ENCODE measurements at regions not wholly inside any gene's neighbourhood (a gene's known extent, or its start where the extent isn't known, plus 50 kb on each side); places are given as distances from the start of the nearest gene placed in this dataset.

DNA sequence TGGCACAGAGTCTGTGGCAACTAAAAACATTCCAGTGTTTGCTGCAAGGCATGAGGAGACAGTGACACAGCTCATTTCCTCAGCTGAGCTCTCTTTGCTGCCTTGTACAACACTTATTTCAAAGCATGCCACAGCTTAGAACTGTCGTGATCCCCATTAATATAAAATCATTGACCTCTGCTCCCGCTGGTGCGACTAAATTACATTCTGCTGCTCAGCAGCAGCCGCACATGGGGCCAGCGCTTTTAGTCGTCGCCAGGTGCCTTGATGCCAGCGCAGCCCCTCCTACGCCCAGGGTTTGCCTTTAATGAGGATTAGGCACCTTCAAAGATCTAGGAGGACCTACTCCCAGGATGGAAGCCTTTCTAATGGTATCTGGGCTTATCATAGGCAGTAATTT is 717.9 kb upstream of the POU3F2 start:
- no peak for DNase-seq (ENCODE audit: low read depth, low spot score)
- intact Hi-C loops (cut with micrococcal nuclease; ENCODE audit: unreplicated experiment) (no loop called here), in situ Hi-C loops (cut with MboI) (no loop called here)
- 25% methylated on average over 9 of the region's 9 CpGs for WGBS (ENCODE audit: insufficient coverage, insufficient replicate concordance, low lambda C conversion rate, missing lambda C conversion rate)
- TF ChIP-seq, protein P1, sequence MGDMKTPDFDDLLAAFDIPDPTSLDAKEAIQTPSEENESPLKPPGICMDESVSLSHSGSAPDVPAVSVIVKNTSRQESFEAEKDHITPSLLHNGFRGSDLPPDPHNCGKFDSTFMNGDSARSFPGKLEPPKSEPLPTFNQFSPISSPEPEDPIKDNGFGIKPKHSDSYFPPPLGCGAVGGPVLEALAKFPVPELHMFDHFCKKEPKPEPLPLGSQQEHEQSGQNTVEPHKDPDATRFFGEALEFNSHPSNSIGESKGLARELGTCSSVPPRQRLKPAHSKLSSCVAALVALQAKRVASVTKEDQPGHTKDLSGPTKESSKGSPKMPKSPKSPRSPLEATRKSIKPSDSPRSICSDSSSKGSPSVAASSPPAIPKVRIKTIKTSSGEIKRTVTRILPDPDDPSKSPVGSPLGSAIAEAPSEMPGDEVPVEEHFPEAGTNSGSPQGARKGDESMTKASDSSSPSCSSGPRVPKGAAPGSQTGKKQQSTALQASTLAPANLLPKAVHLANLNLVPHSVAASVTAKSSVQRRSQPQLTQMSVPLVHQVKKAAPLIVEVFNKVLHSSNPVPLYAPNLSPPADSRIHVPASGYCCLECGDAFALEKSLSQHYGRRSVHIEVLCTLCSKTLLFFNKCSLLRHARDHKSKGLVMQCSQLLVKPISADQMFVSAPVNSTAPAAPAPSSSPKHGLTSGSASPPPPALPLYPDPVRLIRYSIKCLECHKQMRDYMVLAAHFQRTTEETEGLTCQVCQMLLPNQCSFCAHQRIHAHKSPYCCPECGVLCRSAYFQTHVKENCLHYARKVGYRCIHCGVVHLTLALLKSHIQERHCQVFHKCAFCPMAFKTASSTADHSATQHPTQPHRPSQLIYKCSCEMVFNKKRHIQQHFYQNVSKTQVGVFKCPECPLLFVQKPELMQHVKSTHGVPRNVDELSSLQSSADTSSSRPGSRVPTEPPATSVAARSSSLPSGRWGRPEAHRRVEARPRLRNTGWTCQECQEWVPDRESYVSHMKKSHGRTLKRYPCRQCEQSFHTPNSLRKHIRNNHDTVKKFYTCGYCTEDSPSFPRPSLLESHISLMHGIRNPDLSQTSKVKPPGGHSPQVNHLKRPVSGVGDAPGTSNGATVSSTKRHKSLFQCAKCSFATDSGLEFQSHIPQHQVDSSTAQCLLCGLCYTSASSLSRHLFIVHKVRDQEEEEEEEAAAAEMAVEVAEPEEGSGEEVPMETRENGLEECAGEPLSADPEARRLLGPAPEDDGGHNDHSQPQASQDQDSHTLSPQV (IDR thresholded peaks at IDR 0.05): no peak
- no peak for TF ChIP-seq SPI1 (IDR thresholded peaks at IDR 0.05; ENCODE audit: borderline replicate concordance, insufficient read depth, low read depth, low read length)
- no peak for TF ChIP-seq RUNX3 (IDR thresholded peaks at IDR 0.05; ENCODE audit: low read length)
- TF ChIP-seq, protein P2, sequence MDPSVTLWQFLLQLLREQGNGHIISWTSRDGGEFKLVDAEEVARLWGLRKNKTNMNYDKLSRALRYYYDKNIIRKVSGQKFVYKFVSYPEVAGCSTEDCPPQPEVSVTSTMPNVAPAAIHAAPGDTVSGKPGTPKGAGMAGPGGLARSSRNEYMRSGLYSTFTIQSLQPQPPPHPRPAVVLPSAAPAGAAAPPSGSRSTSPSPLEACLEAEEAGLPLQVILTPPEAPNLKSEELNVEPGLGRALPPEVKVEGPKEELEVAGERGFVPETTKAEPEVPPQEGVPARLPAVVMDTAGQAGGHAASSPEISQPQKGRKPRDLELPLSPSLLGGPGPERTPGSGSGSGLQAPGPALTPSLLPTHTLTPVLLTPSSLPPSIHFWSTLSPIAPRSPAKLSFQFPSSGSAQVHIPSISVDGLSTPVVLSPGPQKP (IDR thresholded peaks at IDR 0.05; ENCODE audit: low read depth, low read length): no peak
- TF ChIP-seq KAT2A (conservative IDR thresholded peaks at IDR 0.05; ENCODE audit: control insufficient read depth, low read depth, low read length): no peak
- no peak for TF ChIP-seq YBX1 (IDR thresholded peaks at IDR 0.05)
- no peak for TF ChIP-seq BACH1 (IDR thresholded peaks at IDR 0.05; ENCODE audit: borderline replicate concordance)
- TF ChIP-seq ZZZ3 (IDR thresholded peaks at IDR 0.05; ENCODE audit: control insufficient read depth, insufficient read length, low read depth): no peak
- TF ChIP-seq GABPA (IDR thresholded peaks at IDR 0.05; ENCODE audit: low read depth): no peak
- TF ChIP-seq POU2F2 (IDR thresholded peaks at IDR 0.05; ENCODE audit: borderline replicate concordance, low read depth, low read length): no peak
- TF ChIP-seq EGR1 (IDR thresholded peaks at IDR 0.05; ENCODE audit: borderline replicate concordance in 1 of 2, low read depth in 2 of 2, low read length in 2 of 2): no peak
- TF ChIP-seq SMAD5 (IDR thresholded peaks at IDR 0.05; ENCODE audit: low read depth): no peak
- no peak for TF ChIP-seq NFXL1 (IDR thresholded peaks at IDR 0.05; ENCODE audit: borderline replicate concordance)
- no peak for TF ChIP-seq PML (IDR thresholded peaks at IDR 0.05; ENCODE audit: low read length)
- ChIA-PET POLR2A (no interaction called here), SMC1A (ENCODE audit: uncharacterized antibody, unreplicated experiment) (no interaction called here), CTCF (no interaction called here), RAD21 (ENCODE audit: unreplicated experiment) (no interaction called here)
- Histone ChIP-seq H3K79me2 (ENCODE audit: control insufficient read depth, insufficient read depth, low read length) (no peaks in the 10 kb centered on the region), H4K20me1 (ENCODE audit: control insufficient read depth, insufficient read depth) (no peaks in the 10 kb centered on the region), H3K4me2 (ENCODE audit: control insufficient read depth, insufficient read depth) (no peak overlapping the region), H3K9ac (ENCODE audit: control insufficient read depth, insufficient read depth, low read length) (no peak overlapping the region), H3K4me1 (ENCODE audit: control insufficient read depth, insufficient read depth, low read length) (no peaks in the 10 kb centered on the region), H3K27me3 (replicated peaks in 1 of 2; ENCODE audit: control insufficient read depth in 2 of 2, insufficient read depth in 2 of 2, low read length in 1 of 2) (no peaks in the 10 kb centered on the region), H2AFZ (ENCODE audit: control insufficient read depth, low read depth, low read length) (no peak overlapping the region), H3K36me3 (ENCODE audit: control insufficient read depth in 2 of 2, insufficient read depth in 2 of 2, low read length in 1 of 2) (no peaks in the 10 kb centered on the region), H3K9me3 (replicated peaks; ENCODE audit: control insufficient read depth, insufficient read depth, low read length) (no peaks in the 10 kb centered on the region), H3K4me3 (no peak overlapping the region), H3K27ac (ENCODE audit: control insufficient read depth, insufficient read depth) (no peak overlapping the region)
- FAIRE-seq: no peak
- ATAC-seq: no peak
- no TSS peak for BruUV-seq (replicated peaks)

All from GM12878 (cell line).